ENCODE measurements at regions not wholly inside any gene's neighbourhood (a gene's known extent, or its start where the extent isn't known, plus 50 kb on each side); places are given as distances from the start of the nearest gene placed in this dataset.
A peak's percentile ranks its signal among the peaks of the same experiment; 100 is the strongest.

GRCh38 chr21:28794371-28794851 lies 198.3 kb downstream of the LTN1 start:
- DNase-seq, result no peak
- intact Hi-C loops (cut with DNase I), result loop anchor here in 1 of 2 donors (5.0 kb wide), 1 partner anchor 47 kb away; no protein-coding TSS in a partner anchor
- no peak for ATAC-seq

- ATAC-seq (peak in 1 of 2 donors; percentile 68), DNase-seq (no peak)
- intact Hi-C loops (cut with DNase I), result loop anchor here in 1 of 2 donors (5.0 kb wide), 1 partner anchor 46 kb away; no protein-coding TSS in a partner anchor
Observed at GRCh38 chr21:28793043-28793442, 199.6 kb downstream of the LTN1 start.

- ATAC-seq (no peak), DNase-seq (no peak)
- intact Hi-C loops (cut with DNase I), result loop anchor here in 1 of 2 donors (5.0 kb wide), 1 partner anchor 44 kb away; no protein-coding TSS in a partner anchor
Observed at GRCh38 chr21:28791595-28792282, 200.9 kb downstream of the LTN1 start.

GRCh38 chr21:28790335-28790734 lies 202.3 kb downstream of the LTN1 start:
- ATAC-seq (peak in 1 of 2 donors; percentile 67), DNase-seq (no peak)
- intact Hi-C loops (cut with DNase I), result loop anchor here in 1 of 2 donors (5.0 kb wide), 1 partner anchor 43 kb away; no protein-coding TSS in a partner anchor

GRCh38 chr21:28789523-28789922 lies 203.2 kb downstream of the LTN1 start:
- intact Hi-C loops (cut with DNase I), result no loop called here
- ATAC-seq, result no peak
- no peak for DNase-seq

GRCh38 chr21:28788030-28788429 lies 204.6 kb downstream of the LTN1 start:
- intact Hi-C loops (cut with DNase I), result no loop called here
- ATAC-seq, result no peak
- DNase-seq, result no peak

GRCh38 chr21:28783641-28784185 lies 209.0 kb downstream of the LTN1 start:
- DNase-seq (no peak), ATAC-seq (no peak)
- intact Hi-C loops (cut with DNase I), result no loop called here

GRCh38 chr21:28781602-28782276 lies 210.9 kb downstream of the LTN1 start:
- DNase-seq (no peak), ATAC-seq (no peak)
- intact Hi-C loops (cut with DNase I), result no loop called here

GRCh38 chr21:28779914-28780313 lies 212.8 kb downstream of the LTN1 start:
- DNase-seq (no peak), ATAC-seq (no peak)
- intact Hi-C loops (cut with DNase I), result no loop called here

- DNase-seq, result no peak
- intact Hi-C loops (cut with DNase I), result no loop called here
- ATAC-seq, result no peak
Observed at GRCh38 chr21:28776251-28776650, 216.4 kb downstream of the LTN1 start.

GRCh38 chr21:28775071-28775470 lies 217.6 kb downstream of the LTN1 start:
- DNase-seq, result no peak
- intact Hi-C loops (cut with DNase I), result no loop called here
- ATAC-seq, result no peak

- intact Hi-C loops (cut with DNase I), result no loop called here
- ATAC-seq, result no peak
- DNase-seq, result no peak
Observed at GRCh38 chr21:28773036-28773435, 219.6 kb downstream of the LTN1 start.

GRCh38 chr21:28771790-28772501 lies 220.7 kb downstream of the LTN1 start:
- ATAC-seq, result peak; percentile 65 to 77

GRCh38 chr21:28770867-28771661 lies 221.6 kb downstream of the LTN1 start:
- intact Hi-C loops (cut with DNase I), result no loop called here
- DNase-seq (no peak), ATAC-seq (peak; percentile 16 to 36)

More at GRCh38 chr21:28771790-28772501, 220.7 kb downstream of the LTN1 start:
- intact Hi-C loops (cut with DNase I), result no loop called here
- no peak for DNase-seq

GRCh38 chr21:28769683-28770082 lies 223.0 kb downstream of the LTN1 start:
- intact Hi-C loops (cut with DNase I), result no loop called here
- no peak for ATAC-seq
- DNase-seq, result no peak

GRCh38 chr21:28768753-28769152 lies 223.9 kb downstream of the LTN1 start:
- intact Hi-C loops (cut with DNase I), result no loop called here
- ATAC-seq, result no peak
- no peak for DNase-seq

- intact Hi-C loops (cut with DNase I), result no loop called here
- no peak for ATAC-seq
- no peak for DNase-seq
Observed at GRCh38 chr21:28767523-28767922, 225.2 kb downstream of the LTN1 start.

- intact Hi-C loops (cut with DNase I), result no loop called here
- peak; percentile 31 to 43 for ATAC-seq
Observed at GRCh38 chr21:28763809-28764418, 228.8 kb downstream of the LTN1 start.

More at GRCh38 chr21:28763809-28764418, 228.8 kb downstream of the LTN1 start:
- DNase-seq, result no peak

All from left cardiac atrium (tissue), 4 donors.